ENCODE measurements at regions not wholly inside any gene's neighbourhood (a gene's known extent, or its start where the extent isn't known, plus 50 kb on each side); places are given as distances from the start of the nearest gene placed in this dataset.

- Histone ChIP-seq H4K91ac (replicated peaks; ENCODE audit: insufficient read length, low read length) (no peak overlapping the region), H3K27ac (ENCODE audit: low read depth, low read length) (no peak overlapping the region), H2BK20ac (ENCODE audit: low read length) (no peak overlapping the region), H2BK12ac (ENCODE audit: low read depth, low read length) (no peak overlapping the region), H4K8ac (ENCODE audit: extremely low read depth, insufficient read depth, low read length) (no peak overlapping the region), H2AK5ac (ENCODE audit: low read depth, low read length) (no peak overlapping the region), H3K9ac (replicated peaks in 1 of 4; ENCODE audit: extremely low read depth in 1 of 4, low read depth in 3 of 4, low read length in 3 of 4) (no peak overlapping the region), H4K20me1 (replicated peaks in 1 of 2; ENCODE audit: control insufficient read depth in 1 of 2, insufficient read depth in 2 of 2, low read length in 2 of 2) (no peaks in the 10 kb centered on the region), H3K18ac (ENCODE audit: extremely low read depth, low read length) (no peak overlapping the region), H2BK5ac (ENCODE audit: low read depth, low read length) (no peak overlapping the region), H3K79me2 (ENCODE audit: control insufficient read depth in 1 of 2, insufficient read depth in 2 of 2, low read length in 2 of 2) (no peaks in the 10 kb centered on the region), H3K36me3 (ENCODE audit: control insufficient read depth in 2 of 4, insufficient read depth in 4 of 4, low read length in 3 of 4) (no peaks in the 10 kb centered on the region), H3K4me2 (ENCODE audit: insufficient read depth in 1 of 2, low read depth in 2 of 2, low read length in 2 of 2) (no peak overlapping the region), H3K4ac (replicated peaks; ENCODE audit: insufficient read length, low read depth, low read length) (no peak overlapping the region), H4K5ac (ENCODE audit: insufficient read length, low read depth, low read length) (no peak overlapping the region), H3K23ac (ENCODE audit: insufficient read length) (no peak overlapping the region), H3K4me1 (replicated peaks in 1 of 4; ENCODE audit: control insufficient read depth in 3 of 4, insufficient read depth in 4 of 4, low read length in 3 of 4) (no peaks in the 10 kb centered on the region), H3K14ac (ENCODE audit: insufficient read length) (no peak overlapping the region), H3K79me1 (ENCODE audit: low read depth, low read length) (no peaks in the 10 kb centered on the region), H3K9me3 (ENCODE audit: insufficient read depth in 2 of 2, low read depth in 1 of 2, low read length in 1 of 2) (no peaks in the 10 kb centered on the region), H3K56ac (replicated peaks; ENCODE audit: insufficient read length, low read depth, low read length) (no peak overlapping the region), H3K23me2 (ENCODE audit: low read depth, low read length) (no peaks in the 10 kb centered on the region), H3K27me3 (replicated peaks in 1 of 4; ENCODE audit: control insufficient read depth in 3 of 4, extremely low read depth in 1 of 4, insufficient read depth in 3 of 4, low read length in 3 of 4) (no peaks in the 10 kb centered on the region), H2AFZ (ENCODE audit: low read length) (no peak overlapping the region), H3K4me3 (ENCODE audit: extremely low read depth in 1 of 4, insufficient read depth in 2 of 4, low read depth in 3 of 4, low read length in 4 of 4) (no peak overlapping the region), H2BK120ac (replicated peaks; ENCODE audit: low read depth, low read length) (no peak overlapping the region), H2BK15ac (ENCODE audit: low read length) (no peak overlapping the region)
- FAIRE-seq (no peak), DNase-seq (ENCODE audit: low read depth in 1 of 2, low spot score in 2 of 2) (no peak)
- TF ChIP-seq POLR2A (IDR thresholded peaks at IDR 0.05; ENCODE audit: control extremely low read depth in 1 of 2, low read depth in 2 of 2, low read length in 2 of 2) (no peak), CTCF (IDR thresholded peaks at IDR 0.05; ENCODE audit: control extremely low read depth in 1 of 3, insufficient read depth in 1 of 3, low read depth in 1 of 3, low read length in 3 of 3) (no peak), HDAC2 (IDR thresholded peaks at IDR 0.05; ENCODE audit: borderline replicate concordance in 1 of 2, low read depth in 2 of 2, low read length in 2 of 2) (no peak), EZH2 (IDR thresholded peaks at IDR 0.05; ENCODE audit: low read depth, low read length, severe bottlenecking) (no peak), RXRA (IDR thresholded peaks at IDR 0.05; ENCODE audit: insufficient read depth, low read depth, low read length) (no peak)
- ChIA-PET POLR2A (ENCODE audit: partially characterized antibody) (no interaction called here), CTCF (ENCODE audit: partially characterized antibody) (no interaction called here)
- 98% methylated on average over 2 of the region's 2 CpGs; no CpG with 5 or more reads in 1 of the 2 experiments for WGBS, 2 experiments (ENCODE audit: extremely low coverage in 1 of 2, insufficient coverage in 1 of 2, insufficient read length in 1 of 2, insufficient replicate concordance in 2 of 2, low coverage in 1 of 2, low lambda C conversion rate in 2 of 2, missing lambda C conversion rate in 1 of 2)
Measured at GRCh38 chr18:29254123-29254522, 1077.2 kb upstream of the CDH2 start.
